ENCODE measurements at regions not wholly inside any gene's neighbourhood (a gene's known extent, or its start where the extent isn't known, plus 50 kb on each side); places are given as distances from the start of the nearest gene placed in this dataset.

- no peak for TF ChIP-seq CTCF (conservative IDR thresholded peaks at IDR 0.05; ENCODE audit: low read depth, low read length)
- no peak for TF ChIP-seq EZH2 (IDR thresholded peaks at IDR 0.05; ENCODE audit: low read length, unreplicated experiment)
- no peak for TF ChIP-seq EZH2phosphoT487 (IDR thresholded peaks at IDR 0.05; ENCODE audit: borderline replicate concordance, low read length)
These were observed 351.3 kb downstream of the SLITRK1 start for GRCh38 chr13:83531022-83531421.
